ENCODE measurements at regions not wholly inside any gene's neighbourhood (a gene's known extent, or its start where the extent isn't known, plus 50 kb on each side); places are given as distances from the start of the nearest gene placed in this dataset.
"Not testable (repeated sequence)": the region's sequence is repeated elsewhere in the genome, so short reads cannot be mapped to it uniquely, and the experiment has no call there.

DNA sequence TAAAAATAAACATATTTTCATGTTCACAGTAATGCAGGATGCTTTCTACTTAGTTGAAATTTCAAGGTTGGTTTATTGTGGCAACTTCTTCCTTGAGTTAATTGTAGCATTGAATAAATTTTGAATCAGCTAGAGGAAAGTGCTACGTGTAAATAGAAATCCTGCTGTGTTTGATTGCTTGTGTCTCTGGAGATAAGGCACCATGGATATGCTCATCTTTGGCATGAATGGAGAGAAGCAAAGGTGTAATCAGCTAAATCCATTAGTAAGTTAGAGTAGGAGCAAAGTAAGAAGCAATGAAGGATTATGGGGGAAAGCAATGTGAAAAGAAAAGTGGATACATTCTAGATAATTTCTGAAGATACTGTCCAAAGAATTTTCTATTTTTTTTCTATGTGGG is 331.1 kb downstream of the PTPRC start:
- no peak for DNase-seq (ENCODE audit: low read depth in 2 of 2)

DNA sequence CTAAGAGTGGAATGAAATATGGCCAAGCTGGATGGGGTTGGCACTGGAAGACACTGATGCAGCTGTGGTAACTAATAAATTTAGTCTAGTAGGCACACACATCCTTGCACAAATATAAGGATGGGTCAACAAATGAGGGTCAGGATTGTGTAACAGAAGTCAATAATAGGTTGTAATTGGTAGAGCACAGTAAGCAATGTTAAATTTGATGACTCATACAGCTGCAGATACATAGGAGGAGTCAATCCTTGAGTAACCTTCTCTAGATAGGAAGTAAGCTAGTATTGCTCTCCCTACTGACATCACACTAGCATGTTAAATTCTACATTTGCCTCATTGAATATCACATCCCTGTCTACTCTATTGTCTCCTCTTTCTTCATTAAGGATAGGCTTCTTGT is 332.1 kb downstream of the PTPRC start:
- no peak for DNase-seq (ENCODE audit: low read depth in 2 of 2)

DNA sequence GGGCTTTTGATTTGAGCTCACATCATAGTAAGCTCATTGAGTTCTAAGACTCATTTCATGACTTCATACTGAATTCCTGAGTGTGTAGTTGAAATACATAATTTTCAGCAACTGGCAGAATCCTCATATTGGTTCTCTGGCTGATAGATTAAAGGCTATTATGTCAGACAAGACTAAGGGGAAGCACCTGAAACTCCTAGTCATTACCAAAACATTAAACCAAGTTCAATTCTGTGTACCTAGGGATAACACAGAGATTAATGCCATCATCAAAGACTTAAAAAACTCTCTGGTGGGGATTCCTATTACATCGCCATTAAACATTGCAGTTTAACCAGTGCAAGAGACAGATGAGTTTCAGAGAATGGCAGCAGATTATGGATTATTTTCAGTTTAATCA is 339.1 kb downstream of the PTPRC start:
- no peak for DNase-seq (ENCODE audit: low read depth in 2 of 2)

DNA sequence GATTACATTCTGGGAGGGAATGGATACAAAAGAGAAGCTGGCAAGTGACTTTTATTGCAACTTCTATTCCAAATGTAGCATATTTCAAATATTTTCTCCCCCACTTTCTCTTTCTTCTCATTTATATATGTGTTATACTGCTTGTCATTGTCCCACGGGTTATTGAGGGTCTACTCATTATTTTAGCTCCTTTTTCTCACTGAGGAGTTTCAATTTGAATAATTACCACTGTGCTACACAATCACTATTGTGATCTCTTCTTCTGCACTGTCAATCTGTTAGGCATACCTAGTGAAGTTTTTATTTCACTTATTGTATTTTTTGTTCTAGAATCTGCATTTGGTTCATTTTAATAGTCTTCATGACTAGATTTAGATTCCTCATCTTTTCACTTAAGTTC is 339.7 kb downstream of the PTPRC start:
- no peak for DNase-seq (ENCODE audit: low read depth in 2 of 2)

DNA sequence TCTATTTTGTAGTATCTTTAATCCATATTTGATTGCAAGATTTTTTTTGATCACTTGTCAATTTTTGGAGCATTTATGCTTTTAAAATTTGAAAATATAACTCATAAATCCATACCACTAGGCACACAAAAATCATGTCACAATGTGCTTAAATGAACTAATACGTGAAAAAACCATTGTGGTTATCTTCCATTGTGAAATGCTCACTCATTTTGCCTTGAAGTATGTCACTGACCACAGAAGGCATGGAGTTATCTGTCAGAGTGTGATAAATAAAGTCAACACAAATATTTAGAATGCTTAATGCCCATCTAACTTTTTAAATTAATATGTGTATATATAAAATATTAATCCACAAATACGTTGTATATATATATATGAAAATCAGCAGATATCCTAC is 347.2 kb downstream of the PTPRC start:
- DNase-seq (ENCODE audit: low read depth in 2 of 2) = no peak

DNA sequence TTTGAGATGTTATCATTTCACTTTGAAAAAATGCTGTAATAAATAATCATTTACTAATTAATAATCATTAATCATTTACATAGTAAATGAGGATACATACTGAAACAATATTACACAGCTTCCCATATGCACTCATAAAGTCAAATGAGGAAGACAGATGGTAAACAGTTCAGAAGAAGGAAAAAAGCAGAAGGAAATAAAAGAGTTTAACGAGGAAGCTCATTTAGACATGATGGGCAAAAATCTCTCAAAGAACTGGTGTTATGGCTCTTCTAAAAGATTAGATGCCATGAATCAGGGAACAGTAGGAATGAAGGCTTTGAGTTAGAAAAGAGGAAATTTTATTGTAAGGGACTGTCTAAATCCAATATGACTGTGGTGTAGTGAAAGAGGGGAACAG is 347.6 kb downstream of the PTPRC start:
- DNase-seq (ENCODE audit: low read depth in 2 of 2) = no peak

GRCh38 chr1:199002661-199003060 is 363.8 kb downstream of the PTPRC start:
- DNase-seq (ENCODE audit: low read depth in 2 of 2) = no peak

DNA sequence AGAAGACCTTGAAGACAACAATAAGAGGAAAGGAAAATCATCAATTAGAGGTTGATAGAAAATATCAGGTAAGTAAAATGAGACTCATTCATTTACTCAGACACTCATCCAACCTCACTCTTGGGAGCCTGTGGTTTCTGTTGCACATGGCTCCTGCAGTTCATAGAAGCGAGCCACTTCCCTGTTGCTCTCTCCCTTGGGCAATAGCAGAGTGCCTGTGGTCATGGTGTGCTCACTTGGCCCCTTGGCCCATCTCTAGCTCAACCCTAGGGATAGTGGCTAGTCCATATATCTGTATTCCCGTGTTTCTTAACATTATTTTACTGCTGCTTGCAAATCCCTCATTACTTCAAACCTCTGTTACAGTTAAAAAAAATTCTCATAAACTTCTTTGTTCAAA is 368.6 kb downstream of the PTPRC start:
- no peak for DNase-seq (ENCODE audit: low read depth in 2 of 2)

GRCh38 chr1:199009447-199009846 is 370.6 kb downstream of the PTPRC start:
- DNase-seq (ENCODE audit: low read depth in 2 of 2) = no peak

GRCh38 chr1:199010492-199010891 is 371.7 kb downstream of the PTPRC start:
- no peak for DNase-seq (ENCODE audit: low read depth in 2 of 2)

DNA sequence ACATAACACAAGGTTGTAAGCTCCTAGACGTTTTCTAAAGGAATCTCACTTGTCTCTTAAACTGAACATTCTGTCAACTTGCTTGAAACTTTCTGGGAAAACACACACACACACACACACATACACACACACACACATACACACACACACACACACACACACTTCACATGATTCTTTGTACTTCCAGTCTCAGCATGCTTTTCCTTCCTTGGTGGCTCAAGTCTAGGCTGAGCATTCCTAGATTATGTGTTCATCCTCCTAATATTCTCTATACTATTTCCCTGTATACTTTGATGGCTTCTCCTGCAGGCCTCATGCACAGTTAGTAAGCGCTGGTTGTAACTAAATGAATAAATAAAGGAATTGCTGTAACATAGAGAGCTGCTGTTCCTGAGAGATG is 372.1 kb downstream of the PTPRC start:
- no peak for DNase-seq (ENCODE audit: low read depth in 2 of 2)

DNA sequence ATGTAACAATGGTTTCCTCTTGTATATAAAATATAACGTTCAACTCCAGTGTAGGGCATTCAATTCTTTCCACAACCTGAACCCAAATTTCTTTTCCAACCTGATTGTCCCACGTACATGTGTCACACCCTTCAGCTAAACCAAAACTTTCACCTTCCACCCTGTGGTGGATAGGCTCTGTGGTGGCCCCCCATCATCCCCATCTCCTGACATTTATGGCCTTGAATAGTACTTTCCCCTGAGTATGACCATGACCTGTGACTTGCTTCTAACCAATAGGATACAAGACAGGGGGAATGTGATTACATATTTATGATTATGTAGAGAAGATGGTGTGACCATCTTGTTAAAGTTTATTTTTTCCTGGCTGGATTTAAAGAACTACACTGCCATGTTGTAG is 377.0 kb downstream of the PTPRC start:
- no peak for DNase-seq (ENCODE audit: low read depth in 2 of 2)

DNA sequence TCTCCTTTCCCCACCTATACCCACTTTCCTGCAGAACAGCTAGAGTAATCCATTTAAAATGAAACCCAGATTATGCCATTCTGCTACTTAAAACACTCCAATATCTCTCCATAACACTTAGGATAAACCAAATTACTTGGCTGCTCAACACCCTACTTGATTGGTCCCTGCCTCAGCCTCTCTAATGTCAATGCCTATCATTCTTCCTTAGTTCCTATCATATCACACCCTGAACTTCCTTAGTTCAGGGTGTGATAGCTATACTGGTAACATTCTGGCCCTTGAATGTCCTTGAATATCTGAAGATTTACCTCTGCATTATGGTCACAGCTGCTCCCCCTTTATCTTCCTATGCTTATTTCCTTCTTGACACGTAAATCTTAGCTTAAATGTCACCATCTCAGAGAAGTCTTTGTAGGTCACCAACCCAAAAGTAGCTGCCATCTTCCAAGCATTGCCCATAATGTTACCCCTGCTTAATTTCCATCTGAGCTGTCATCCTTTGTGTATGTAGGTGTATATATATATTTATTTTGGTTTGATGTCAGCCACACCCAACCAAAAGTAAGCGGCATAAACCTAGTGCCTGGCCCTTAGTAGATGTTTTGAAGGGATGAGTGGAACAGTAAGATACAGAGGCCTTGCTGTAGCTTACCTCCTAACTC is 379.8 kb downstream of the PTPRC start:
- no peak for DNase-seq (ENCODE audit: low read depth in 2 of 2)

- no peak for DNase-seq (ENCODE audit: low read depth in 2 of 2)
Measured at GRCh38 chr1:199020051-199020450, 381.2 kb downstream of the PTPRC start.

DNA sequence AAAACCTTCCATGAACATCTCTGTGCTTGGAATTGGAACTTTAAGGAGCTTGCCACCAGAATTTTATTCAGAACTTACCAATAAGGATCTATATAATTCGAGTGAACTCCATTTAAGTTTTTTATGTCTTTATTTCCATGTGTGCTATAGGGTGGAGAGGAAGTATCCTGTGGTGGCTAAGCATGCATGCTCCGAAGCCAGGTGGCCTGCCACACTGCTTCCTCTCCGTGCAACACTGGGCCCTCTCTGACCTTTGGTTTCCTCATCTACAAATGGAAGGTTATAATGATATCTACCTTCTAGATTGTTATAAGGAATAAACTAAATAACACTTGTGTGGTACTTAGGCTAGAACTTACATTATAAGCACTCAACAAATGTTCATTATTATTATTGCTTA is 382.1 kb downstream of the PTPRC start:
- DNase-seq (ENCODE audit: low read depth in 2 of 2) = no peak

GRCh38 chr1:199029401-199029800 is 390.6 kb downstream of the PTPRC start:
- no peak for DNase-seq (ENCODE audit: low read depth in 2 of 2)

DNA sequence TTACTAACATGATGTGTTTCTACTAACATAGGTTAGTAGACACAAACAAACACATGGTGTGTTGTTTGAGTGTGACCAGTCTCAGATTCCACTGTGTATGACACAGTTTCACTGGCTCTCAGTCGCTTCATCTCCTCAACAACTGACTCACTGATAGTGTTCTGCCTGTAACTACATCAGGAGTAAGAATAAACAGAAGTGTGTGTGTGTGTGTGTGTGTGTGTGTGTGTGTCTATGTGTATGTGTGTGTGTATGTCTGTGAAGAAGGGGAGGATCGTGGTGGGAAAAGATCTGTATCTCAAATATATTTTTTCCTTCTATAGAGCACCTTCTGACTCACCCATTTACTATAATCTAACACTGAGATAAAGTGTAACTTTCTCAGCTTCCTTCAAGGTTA is 391.0 kb downstream of the PTPRC start:
- no peak for DNase-seq (ENCODE audit: low read depth in 2 of 2)

- not testable (repeated sequence) for DNase-seq (ENCODE audit: low read depth in 2 of 2)
Measured at GRCh38 chr1:199030541-199030940, 391.7 kb downstream of the PTPRC start.

DNA sequence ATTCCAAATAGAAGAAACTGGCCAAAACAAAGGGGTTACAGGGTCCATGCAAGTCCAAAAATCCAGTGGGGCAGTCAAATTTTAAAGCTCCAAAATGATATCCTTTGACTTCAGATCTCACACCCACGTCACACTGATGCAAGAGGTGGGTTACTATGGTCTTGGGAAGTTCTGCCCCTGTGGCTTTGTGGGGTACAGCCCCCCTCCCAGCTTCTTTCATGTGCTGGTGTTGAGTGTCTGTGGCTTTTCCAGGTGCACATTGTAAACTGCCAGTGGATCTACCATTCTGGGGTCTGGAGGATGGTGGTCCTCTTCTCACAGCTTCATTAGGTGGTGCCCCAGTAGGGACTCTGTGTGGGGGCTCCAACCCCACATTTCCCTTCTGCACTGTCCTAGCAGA is 392.3 kb downstream of the PTPRC start:
- DNase-seq (ENCODE audit: low read depth in 2 of 2) = not testable (repeated sequence)

DNA sequence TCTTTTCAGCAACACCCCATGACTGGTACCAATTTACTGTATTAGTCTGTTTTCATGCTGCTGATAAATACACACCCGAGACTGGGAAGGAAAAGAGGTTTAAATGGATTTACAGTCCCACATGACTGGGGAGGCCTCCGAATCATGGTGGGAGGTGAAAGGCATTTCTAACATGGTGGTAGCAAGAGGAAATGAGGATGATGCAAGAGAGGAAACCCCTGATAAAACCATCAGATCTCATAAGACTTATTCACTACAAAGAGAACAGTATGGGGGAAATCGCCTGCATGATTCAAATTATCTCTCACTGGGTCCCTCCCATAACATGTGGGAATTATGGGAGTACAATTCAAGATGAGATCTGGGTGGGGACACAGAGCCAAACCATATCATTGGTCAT is 393.6 kb downstream of the PTPRC start:
- DNase-seq (ENCODE audit: low read depth in 2 of 2) = not testable (repeated sequence)

DNA sequence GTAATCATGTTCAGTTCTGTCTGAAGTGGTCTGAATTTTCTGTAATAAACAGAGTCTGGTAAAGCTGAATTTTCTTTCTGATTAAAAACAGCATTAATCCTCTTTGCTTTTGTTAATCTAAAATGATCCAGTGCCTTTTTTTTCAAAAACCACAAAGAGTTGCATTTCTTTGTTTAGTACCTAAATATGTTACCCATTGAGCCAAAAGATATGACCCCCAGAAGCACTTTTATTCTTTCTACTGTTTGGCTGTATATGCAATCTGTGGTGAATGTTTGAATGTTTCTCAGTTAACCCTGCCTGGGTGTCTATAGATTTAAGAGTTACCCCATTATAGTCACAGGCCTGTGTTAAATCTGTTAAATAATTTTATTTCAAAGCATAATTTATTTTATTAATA is 394.8 kb downstream of the PTPRC start:
- DNase-seq (ENCODE audit: low read depth in 2 of 2) = no peak

- no peak for DNase-seq (ENCODE audit: low read depth in 2 of 2)
Measured at GRCh38 chr1:199038156-199038555, 399.3 kb downstream of the PTPRC start.

- no peak for DNase-seq (ENCODE audit: low read depth in 2 of 2)
Measured at GRCh38 chr1:199040076-199040905, 401.5 kb downstream of the PTPRC start.
